HG02610 (cell line): ENCODE measurements at regions not wholly inside any gene's neighbourhood (a gene's known extent, or its start where the extent isn't known, plus 50 kb on each side); places are given as distances from the start of the nearest gene placed in this dataset.

Experiments
- ATAC-seq: cut with Tn5 transposase; IDR thresholded peaks from one replicate; pipeline ENCODE4 v1.9.1; 2021; ENCODE audit warnings: mild to moderate bottlenecking, moderate library complexity; ENCODE audit not compliant: unreplicated experiment

DNA sequence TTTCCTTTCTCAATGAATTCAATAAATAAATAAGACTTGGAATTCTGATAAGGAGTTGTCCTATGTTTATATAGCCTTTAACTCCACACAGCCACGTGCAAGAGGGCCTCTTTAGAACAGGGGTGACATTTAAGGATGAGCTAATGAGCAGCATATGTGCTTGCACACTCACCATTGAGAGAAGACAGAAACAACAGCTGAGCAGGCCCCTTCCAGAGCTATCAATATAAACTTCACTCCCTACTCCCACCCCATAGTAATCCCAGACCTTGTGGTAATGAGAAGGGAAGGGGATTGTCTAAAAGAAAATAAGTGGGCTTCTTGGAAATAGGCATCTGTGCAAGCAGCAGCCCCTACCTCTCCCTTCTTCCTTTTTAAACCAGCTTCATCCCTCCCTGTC lies 176.0 kb downstream of the SEC16B start:
- no peak for ATAC-seq

- ATAC-seq, result no peak
Measured at GRCh38 chr1:177790566-177790965, 179.3 kb downstream of the SEC16B start.

GRCh38 chr1:177789956-177790355 lies 179.9 kb downstream of the SEC16B start:
- no peak for ATAC-seq

GRCh38 chr1:177786176-177786745 lies 183.6 kb downstream of the SEC16B start:
- no peak for ATAC-seq

- ATAC-seq, result no peak
Measured at GRCh38 chr1:177784936-177785335, 184.9 kb downstream of the SEC16B start.

GRCh38 chr1:177784409-177784808 lies 185.4 kb downstream of the SEC16B start:
- ATAC-seq, result no peak

- ATAC-seq, result no peak
Measured at GRCh38 chr1:177783051-177783450, 186.8 kb downstream of the SEC16B start.

DNA sequence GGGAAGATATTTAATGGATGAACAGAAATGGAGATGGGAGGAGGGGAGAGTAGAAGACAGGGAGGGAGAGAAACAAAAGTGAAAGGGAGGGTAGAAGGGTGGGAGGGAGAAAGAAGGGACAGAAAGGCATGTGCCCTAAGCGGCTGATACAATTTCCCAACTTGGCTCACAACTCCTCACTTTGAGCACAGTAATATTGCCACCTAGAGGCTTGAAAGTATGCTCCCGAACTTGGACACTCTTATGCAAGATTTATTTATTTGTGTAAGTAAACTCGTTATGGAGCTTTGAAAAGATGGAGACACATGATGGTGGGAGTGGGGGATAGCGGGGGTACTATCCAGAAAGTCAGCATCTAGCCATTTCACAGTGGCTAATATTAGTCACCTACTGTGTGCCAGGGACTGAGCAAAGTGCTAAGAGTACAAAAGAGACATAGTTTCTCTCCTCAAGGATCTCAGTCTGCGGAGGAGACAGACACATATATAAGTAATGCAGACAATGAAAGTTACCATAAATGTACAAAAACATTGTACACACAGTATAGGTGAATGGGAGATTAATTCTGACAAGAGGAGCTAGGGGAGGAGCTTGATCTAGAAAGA lies 189.7 kb downstream of the SEC16B start:
- no peak for ATAC-seq

DNA sequence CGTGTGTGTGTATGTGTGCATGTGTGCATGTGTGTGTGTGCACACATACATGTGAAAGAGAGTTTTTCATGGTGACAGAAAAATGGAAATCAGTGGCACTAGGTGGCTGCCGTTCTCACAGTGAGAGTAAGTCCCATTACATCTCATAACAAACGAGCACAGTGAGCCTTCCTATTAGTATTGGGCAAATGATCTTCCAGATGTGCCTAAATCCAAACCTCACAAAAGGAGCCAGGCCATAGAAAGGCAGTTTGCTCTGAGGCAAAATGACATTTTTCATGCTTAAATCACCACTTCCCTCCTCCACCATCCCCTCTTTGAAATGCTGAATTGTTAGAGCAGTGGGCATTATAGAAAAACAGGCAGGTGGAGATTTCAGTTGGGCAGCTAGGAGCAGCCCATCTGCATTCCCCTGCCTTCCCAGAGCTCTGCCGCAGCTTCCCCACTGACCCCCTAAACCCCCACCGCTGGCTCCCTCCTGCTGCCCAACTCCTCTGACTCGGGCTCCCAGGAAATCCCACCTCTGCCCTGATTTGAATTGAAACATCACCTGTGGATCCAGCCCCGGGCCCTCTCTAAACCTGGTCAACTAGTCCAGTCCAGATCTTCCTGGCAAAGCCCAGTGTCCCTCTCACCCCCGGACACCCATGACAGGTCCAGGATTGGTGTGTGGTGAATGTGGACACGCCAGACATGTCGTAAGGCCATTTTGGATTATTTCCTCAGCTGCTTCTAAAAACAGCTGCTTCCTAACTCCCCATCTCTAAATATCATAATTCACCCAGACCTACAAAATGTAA lies 190.5 kb downstream of the SEC16B start:
- ATAC-seq, result no peak

- ATAC-seq, result no peak
Measured at GRCh38 chr1:177775924-177776323, 193.9 kb downstream of the SEC16B start.

GRCh38 chr1:177772386-177772960 lies 197.4 kb downstream of the SEC16B start:
- ATAC-seq, result no peak

DNA sequence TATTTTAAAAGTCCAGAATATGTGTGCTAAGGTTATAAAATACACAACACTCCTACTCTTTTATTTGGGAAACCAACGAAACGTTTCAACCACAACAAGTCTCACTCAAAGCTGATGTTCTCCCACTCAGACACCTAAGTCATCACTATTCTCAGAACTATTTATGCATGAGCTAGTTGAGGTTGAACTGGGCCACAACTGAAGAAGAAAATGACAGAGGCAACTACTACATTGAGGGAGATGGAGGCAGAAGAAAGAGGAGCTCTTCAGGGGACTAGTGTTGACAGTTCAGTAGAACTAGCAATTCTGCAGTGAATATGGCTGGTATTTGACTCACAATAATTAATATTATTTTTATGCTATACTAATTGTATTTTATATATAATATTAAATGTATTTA lies 198.2 kb downstream of the SEC16B start:
- no peak for ATAC-seq

DNA sequence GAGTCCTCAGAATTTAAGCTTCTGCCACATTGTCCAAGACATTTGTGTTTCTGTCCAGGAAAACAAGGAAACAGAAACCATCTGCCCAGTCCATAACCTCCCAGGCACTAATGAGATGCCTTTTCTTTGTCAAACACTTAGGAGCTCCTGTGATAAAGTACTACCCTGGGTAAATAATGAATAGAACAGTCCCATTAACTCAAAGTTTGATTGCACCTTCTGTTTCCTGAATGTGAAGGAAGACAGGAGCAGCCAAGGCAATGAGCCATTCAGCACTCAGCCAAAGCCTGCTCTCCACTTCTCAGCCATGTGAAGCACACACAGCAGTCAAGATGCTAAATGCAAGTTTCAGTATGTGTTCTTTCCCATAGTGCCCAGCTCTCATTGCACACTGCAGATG lies 199.8 kb downstream of the SEC16B start:
- ATAC-seq, result no peak

DNA sequence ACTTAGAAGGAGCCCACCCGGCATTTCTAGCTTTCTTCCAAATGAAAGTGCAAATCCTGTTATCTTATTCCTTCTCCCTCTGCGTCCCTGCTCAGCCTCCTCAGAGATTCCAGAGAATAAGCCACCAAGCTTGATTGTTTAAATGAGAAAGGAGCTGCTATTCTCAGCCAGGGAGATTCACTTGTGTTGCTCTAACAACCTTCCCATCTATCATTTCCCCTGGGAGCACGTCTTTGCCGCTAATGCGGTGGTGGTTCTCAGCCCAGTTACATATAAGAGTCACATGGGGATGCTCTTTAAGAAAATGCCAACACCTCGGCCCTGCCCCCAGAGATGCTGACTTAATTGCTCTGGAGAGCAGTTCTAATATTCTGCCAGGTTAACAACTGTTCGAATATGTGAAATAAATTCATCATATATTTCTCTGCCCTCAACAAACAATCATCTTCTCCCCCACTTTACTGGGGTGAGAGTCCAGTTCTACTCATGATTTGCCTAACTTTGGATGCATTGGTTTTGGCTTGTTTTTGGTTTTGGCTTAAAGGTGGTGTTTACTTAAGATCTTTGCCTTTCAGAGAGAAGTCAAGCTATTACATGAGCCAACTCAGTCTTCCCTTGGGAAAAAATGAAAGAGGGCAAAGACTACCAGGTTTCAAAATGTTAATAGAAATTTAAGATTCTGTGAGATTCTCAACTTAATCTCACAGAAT lies 213.9 kb downstream of the SEC16B start:
- no peak for ATAC-seq

DNA sequence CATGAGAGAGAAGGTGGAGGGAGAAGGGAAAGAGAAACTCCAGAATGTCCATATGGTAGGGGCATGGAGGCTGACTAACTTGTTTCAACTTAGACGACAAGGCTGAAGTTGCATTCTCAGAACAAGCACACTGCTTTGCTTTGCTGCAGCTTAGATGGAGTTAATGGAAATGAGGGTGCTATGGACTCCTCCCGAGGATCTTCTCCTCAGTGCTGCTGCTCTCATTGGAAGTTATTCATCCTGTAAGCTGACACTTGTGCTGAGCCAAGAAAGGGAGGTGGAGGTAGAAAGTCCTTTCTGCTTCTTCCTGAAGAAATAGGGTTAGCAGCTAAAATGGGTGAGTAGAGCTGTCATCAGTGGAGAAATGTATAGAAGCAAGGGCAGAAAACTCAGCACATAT lies 215.3 kb downstream of the SEC16B start:
- no peak for ATAC-seq

DNA sequence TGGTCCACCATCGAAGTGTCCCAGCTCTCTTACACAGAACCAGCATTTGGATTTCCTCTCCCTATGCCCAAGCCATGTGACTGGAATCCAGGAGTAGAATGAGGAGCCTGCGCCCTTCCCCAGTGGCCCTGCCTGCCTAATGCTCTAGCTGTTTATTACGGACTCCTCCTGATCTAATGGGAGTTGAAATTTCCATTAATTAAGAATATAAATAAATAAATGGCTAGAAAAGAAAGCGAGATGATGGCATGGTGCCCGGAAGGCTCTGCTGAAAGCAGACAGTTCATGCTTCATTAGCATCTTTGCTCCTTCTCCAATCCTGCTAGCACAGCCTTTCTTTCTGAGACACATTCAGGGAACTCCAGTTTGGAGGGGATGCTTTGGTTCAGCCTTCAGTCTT lies 216.2 kb downstream of the SEC16B start:
- ATAC-seq, result no peak

DNA sequence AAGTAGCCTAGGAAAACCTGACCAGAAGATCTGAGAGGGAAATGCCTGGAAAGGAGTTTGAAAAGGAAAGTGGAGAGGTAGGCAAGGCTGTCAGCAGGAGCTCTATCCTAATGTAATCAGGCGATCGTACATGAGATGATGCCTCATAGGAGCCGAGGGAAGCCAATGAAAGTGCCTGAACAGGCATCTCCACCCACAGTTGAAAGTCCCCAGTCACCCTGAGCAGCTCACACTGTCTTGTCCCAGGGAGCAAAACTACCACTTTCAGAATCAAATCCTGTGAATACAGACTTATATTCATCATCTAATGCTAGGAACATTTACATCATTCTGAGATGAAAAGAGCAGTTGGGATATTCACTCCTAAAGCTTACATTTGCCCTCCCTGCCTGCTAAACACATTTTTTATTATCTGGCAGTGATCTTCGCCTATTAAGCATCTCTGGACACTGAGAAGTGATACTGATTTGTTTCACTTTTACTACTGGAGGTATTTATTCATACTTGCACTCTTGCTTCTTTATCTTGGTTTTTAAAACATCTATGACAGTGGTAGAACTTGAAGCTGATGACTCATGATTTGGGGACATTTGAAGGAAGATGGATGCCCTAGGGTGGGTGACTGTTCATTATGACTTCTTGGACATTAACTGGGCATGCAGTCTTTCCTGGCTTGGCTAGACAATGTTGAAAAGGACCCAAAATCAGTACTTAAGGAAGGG lies 221.6 kb downstream of the SEC16B start:
- ATAC-seq, result no peak

GRCh38 chr1:177746155-177746554 lies 223.7 kb downstream of the SEC16B start:
- ATAC-seq, result no peak

GRCh38 chr1:177744906-177745305 lies 225.0 kb downstream of the SEC16B start:
- ATAC-seq, result no peak

DNA sequence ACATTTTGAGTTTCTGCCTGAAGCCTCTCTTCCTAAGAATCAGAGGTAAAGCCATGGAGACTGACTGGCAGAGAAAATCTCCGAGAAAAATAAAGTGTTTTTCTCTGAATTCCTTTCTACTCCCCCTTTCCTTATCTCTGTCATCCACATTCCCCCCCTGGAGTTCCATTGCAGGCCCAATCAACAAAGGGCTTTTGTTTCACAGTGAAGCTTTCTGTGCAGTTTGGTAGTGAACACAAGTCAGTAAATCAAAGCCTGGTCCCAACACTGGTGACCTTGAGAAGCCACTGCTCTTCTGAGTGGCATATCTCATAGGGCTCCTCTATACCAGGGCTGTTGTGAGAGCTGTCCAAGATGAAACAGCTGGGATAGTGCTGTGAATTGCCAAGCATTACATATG lies 228.4 kb downstream of the SEC16B start:
- ATAC-seq, result no peak

DNA sequence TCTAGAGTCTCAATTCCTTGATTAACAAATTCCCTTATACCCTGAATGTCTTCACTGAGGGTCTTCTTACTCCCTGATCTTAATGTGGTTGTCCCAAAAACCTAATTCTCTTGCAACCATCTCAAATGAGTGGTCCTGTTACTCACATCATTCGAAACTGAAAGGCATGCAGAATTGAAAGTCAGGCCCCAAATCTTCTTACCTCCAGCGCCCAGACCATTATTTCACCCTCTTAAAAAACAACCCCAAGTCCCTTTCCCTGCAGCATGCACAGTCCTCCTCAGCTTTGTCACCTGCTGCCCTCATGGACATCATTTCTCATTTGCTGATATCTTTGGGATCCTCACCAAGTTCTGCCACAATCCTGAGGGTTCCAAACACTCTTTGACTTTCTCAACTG lies 230.1 kb downstream of the SEC16B start:
- no peak for ATAC-seq
